HepG2 (cell line): ENCODE measurements at regions not wholly inside any gene's neighbourhood (a gene's known extent, or its start where the extent isn't known, plus 50 kb on each side); places are given as distances from the start of the nearest gene placed in this dataset.

Experiments used
- ATAC-seq: fragments of 200-7000 bp; cut with Tn5 transposase; 3 replicates; pipeline ENCODE4 v1.9.1; 2020; ENCODE audit warnings: mild to moderate bottlenecking, moderate library complexity
- BruUV-seq: library from RNA; stranded (reverse); fragments of 400-500 nt; replicated peaks from 2 replicates; lab custom pipeline; 2021; lab: Mats Ljungman, UMichigan
- CTCF ChIA-PET: fragments of 300-600 bp; formaldehyde crosslinking; extraction: SDS; loops from one replicate; lab custom pipeline; 2021; ENCODE audit warnings: low total read pairs, inconsistent platforms, low intra/inter-chr PET ratio; lab: Yijun Ruan, JAX
- POLR2A ChIA-PET: fragments of 350-600 bp; sonication (Branson Sonifier 250); formaldehyde crosslinking; loops from one replicate; lab custom pipeline; 2020; ENCODE audit warnings: antibody characterized with exemption, inconsistent platforms; lab: Yijun Ruan, JAX
- DNase-seq: peaks from one replicate; pipeline ENCODE4 v3.0.0-alpha.2; 2015; ENCODE audit warnings: low spot score
- FAIRE-seq: peaks from 3 replicates; lab custom pipeline; 2011; peaks lifted over from hg19 to GRCh38; lab: Jason Lieb, UNC
- H2AFZ ChIP-seq: one replicate; pipeline ENCODE4 v1.6.1; 2011; ENCODE audit warnings: low read length, inconsistent platforms
- H3K27ac ChIP-seq: fragments of 300-600 bp; 3 replicates; pipeline ENCODE4 v1.8.0; 2011; ENCODE audit warnings: mixed run types, mild to moderate bottlenecking, mixed read lengths, low read length, inconsistent platforms; ENCODE audit not compliant: insufficient read depth; ENCODE audit errors: extremely low read length
- H3K27me3 ChIP-seq, 2 experiments: fragments of 200-600 bp in 1 of 2; 2 replicates in 1 of 2; 3 replicates in 1 of 2; pipeline versions ENCODE4 v1.6.0 to v1.8.0; 2011; ENCODE audit warnings: low read length in 2 of 2, mild to moderate bottlenecking in 2 of 2, moderate library complexity in 2 of 2, inconsistent platforms in 1 of 2; ENCODE audit not compliant: insufficient read depth in 2 of 2, control insufficient read depth in 1 of 2
- H3K36me3 ChIP-seq, 2 experiments: fragments of 200-600 bp in 1 of 2; replicated peaks in 1 of 2; 2 replicates in 1 of 2; 3 replicates in 1 of 2; pipeline versions ENCODE4 v1.5.1 to v1.8.0; 2011; ENCODE audit warnings: low read length in 2 of 2, inconsistent platforms in 1 of 2; ENCODE audit not compliant: insufficient read depth in 2 of 2, control insufficient read depth in 1 of 2
- H3K4me1 ChIP-seq: 2 replicates; pipeline ENCODE4 v1.5.1; 2012; ENCODE audit warnings: low read length, inconsistent platforms; ENCODE audit not compliant: insufficient read depth
- H3K4me2 ChIP-seq: 2 replicates; pipeline ENCODE4 v1.6.0; 2011; ENCODE audit warnings: low read depth, low read length, inconsistent platforms
- H3K4me3 ChIP-seq, 3 experiments: fragments of 200-600 bp in 1 of 3; sonication (generic), shearing (Covaris generic) in 1 of 3; replicated peaks in 1 of 3; 2 replicates each; pipeline ENCODE4 v1.5.1; 2011 to 2016; ENCODE audit warnings: low read length in 3 of 3, inconsistent platforms in 2 of 3, low read depth in 2 of 3, mild to moderate bottlenecking in 2 of 3, control low read depth in 1 of 3, mixed read lengths in 1 of 3; ENCODE audit not compliant: insufficient read depth in 1 of 3
- H3K79me2 ChIP-seq: one replicate; pipeline ENCODE4 v1.6.1; 2011; ENCODE audit warnings: low read length, inconsistent platforms; ENCODE audit not compliant: insufficient read depth
- H3K9ac ChIP-seq: 2 replicates; pipeline ENCODE4 v1.6.0; 2011; ENCODE audit warnings: mild to moderate bottlenecking, low read depth, low read length, inconsistent platforms; ENCODE audit not compliant: insufficient read depth
- H3K9me3 ChIP-seq: 2 replicates; pipeline ENCODE4 v1.5.1; 2012; ENCODE audit warnings: mild to moderate bottlenecking, low read length
- H4K20me1 ChIP-seq: 2 replicates; pipeline ENCODE4 v1.6.0; 2011; ENCODE audit warnings: inconsistent platforms, mild to moderate bottlenecking, low read length, moderate library complexity; ENCODE audit not compliant: insufficient read depth
- AGO2 ChIP-seq: fragments of 200-400 bp; formaldehyde crosslinking; optimal IDR thresholded peaks from 2 replicates; pipeline ENCODE3; 2017; ENCODE audit warnings: mild to moderate bottlenecking, low read depth, low read length, moderate library complexity
- EP300 ChIP-seq, 3 experiments: sonication (generic) in 1 of 3; formaldehyde crosslinking in 1 of 3; IDR thresholded peaks; 2 replicates each; pipeline versions ENCODE4 v1.5.1 to v1.6.1; 2011 to 2020; ENCODE audit warnings: low read depth in 2 of 3, low read length in 2 of 3, borderline replicate concordance in 1 of 3, improper control_type of control experiment in 1 of 3, mild to moderate bottlenecking in 1 of 3, missing genetic modification reagents in 1 of 3, moderate library complexity in 1 of 3
- HMG20B ChIP-seq: conservative IDR thresholded peaks from 2 replicates; pipeline ENCODE4 v1.6.1; 2016; ENCODE audit warnings: missing genetic modification reagents, missing compliant biosample characterization
- PHB2 ChIP-seq: fragments of 450-650 bp; IDR thresholded peaks from 2 replicates; pipeline ENCODE4 v1.6.1; 2018; ENCODE audit not compliant: partially characterized antibody
- TAF15 ChIP-seq: fragments of 200-400 bp; formaldehyde crosslinking; IDR thresholded peaks from one replicate; pipeline ENCODE4 v1.6.1; 2018; ENCODE audit warnings: mild to moderate bottlenecking, low read depth, low read length; ENCODE audit not compliant: poor library complexity, severe bottlenecking
- TCF7 ChIP-seq: sonication (generic); IDR thresholded peaks from 2 replicates; pipeline ENCODE4 v1.6.1; 2016; ENCODE audit warnings: antibody characterized with exemption, low read depth
- ZBTB14 ChIP-seq: sonication (generic); formaldehyde crosslinking; IDR thresholded peaks from 2 replicates; pipeline ENCODE4 v1.4.0; 2020; ENCODE audit warnings: missing genetic modification reagents
- ZBTB34 ChIP-seq: sonication (generic); formaldehyde crosslinking; IDR thresholded peaks from 2 replicates; pipeline ENCODE4 v1.8.0; 2022; ENCODE audit warnings: mild to moderate bottlenecking, missing genetic modification reagents
- ZNF280D ChIP-seq: sonication (generic); formaldehyde crosslinking; IDR thresholded peaks from 2 replicates; pipeline ENCODE4 v1.5.1; 2020; ENCODE audit warnings: mild to moderate bottlenecking, missing genetic modification reagents
- ZNF383 ChIP-seq: sonication (generic); formaldehyde crosslinking; IDR thresholded peaks from 2 replicates; pipeline ENCODE4 v1.4.0; 2020; ENCODE audit warnings: missing genetic modification reagents, mild to moderate bottlenecking, borderline replicate concordance
- ZNF687 ChIP-seq: sonication (generic); formaldehyde crosslinking; IDR thresholded peaks from 2 replicates; pipeline ENCODE4 v1.5.1; 2020; ENCODE audit warnings: mild to moderate bottlenecking, missing genetic modification reagents, moderate library complexity
- ZNF720 ChIP-seq: sonication (generic); formaldehyde crosslinking; IDR thresholded peaks from 2 replicates; pipeline ENCODE4 v1.4.0; 2020; ENCODE audit warnings: missing genetic modification reagents
- ZSCAN5A ChIP-seq: sonication (generic); formaldehyde crosslinking; IDR thresholded peaks from 2 replicates; pipeline ENCODE4 v1.8.0; 2022; ENCODE audit warnings: mild to moderate bottlenecking, missing genetic modification reagents, borderline replicate concordance
- WGBS: methylation state at CpG from one replicate; pipeline ENCODE4 v1.1.6; 2017; ENCODE audit warnings: low lambda C conversion rate; 5-methylcytosine and 5-hydroxymethylcytosine counted together
- in situ Hi-C: cut with HindIII; loops from 2 replicates; pipeline ENCODE4 v1.10.0; 2017; ENCODE audit warnings: low pct_unique_long_range_greater_than_20kb; ENCODE audit not compliant: extremely low pct_ligation_motif_present
- intact Hi-C: fragments of 100-400 bp; cut with micrococcal nuclease; formaldehyde crosslinking; loops from one replicate; pipeline ENCODE4 v1.10.0; 2022; ENCODE audit not compliant: unreplicated experiment

GRCh38 chr1:189811960-189812359, 665.7 kb downstream of the BRINP3 start:
- no peak overlapping the region for H3K27ac ChIP-seq
- H3K4me3 ChIP-seq, result no peak overlapping the region
- H3K36me3 ChIP-seq, result no peaks in the 10 kb centered on the region
- ChIA-PET POLR2A (no interaction called here), CTCF (no interaction called here)
- intact Hi-C loops (no loop called here), in situ Hi-C loops (no loop called here)
- no peaks in the 10 kb centered on the region for H3K27me3 ChIP-seq
- no TSS peak for BruUV-seq
- no peaks in the 10 kb centered on the region for H3K9me3 ChIP-seq
- H4K20me1 ChIP-seq, result no peaks in the 10 kb centered on the region
- no peak overlapping the region for H3K4me2 ChIP-seq
- H3K79me2 ChIP-seq, result no peaks in the 10 kb centered on the region
- WGBS, result 2% methylated on average over 2 of the region's 2 CpGs
- DNase-seq (no peak), FAIRE-seq (no peak), ATAC-seq (no peak)
- H3K9ac ChIP-seq, result no peak overlapping the region
- no peak overlapping the region for H2AFZ ChIP-seq
- no peaks in the 10 kb centered on the region for H3K4me1 ChIP-seq
- no peak for TF ChIP-seq EP300 (IDR thresholded peaks at IDR 0.05; ENCODE audit: low read depth in 2 of 2, low read length in 2 of 2)
- TF ChIP-seq EP300 (CRISPR knock-in tag; IDR thresholded peaks at IDR 0.05; ENCODE audit: borderline replicate concordance), result no peak
- TF ChIP-seq ZBTB34 (CRISPR knock-in tag), result no peak
- no peak for TF ChIP-seq ZNF720 (CRISPR knock-in tag)
- no peak for TF ChIP-seq TAF15
- no peak for TF ChIP-seq PHB2
- TF ChIP-seq ZNF280D (CRISPR knock-in tag), result no peak
- TF ChIP-seq AGO2, result no peak
- TF ChIP-seq HMG20B (CRISPR knock-in tag), result no peak
- no peak for TF ChIP-seq TCF7
- no peak for TF ChIP-seq ZBTB14 (CRISPR knock-in tag)
- TF ChIP-seq ZNF687 (CRISPR knock-in tag), result no peak
- TF ChIP-seq ZNF383 (CRISPR knock-in tag), result no peak
- no peak for TF ChIP-seq ZSCAN5A (CRISPR knock-in tag)
